HCT116 (cell line): ENCODE measurements at regions not wholly inside any gene's neighbourhood (a gene's known extent, or its start where the extent isn't known, plus 50 kb on each side); places are given as distances from the start of the nearest gene placed in this dataset.

Experiments used
- ATAC-seq: fragments of 200-7000 bp; cut with Tn5 transposase; 2 replicates; pipeline ENCODE4 v1.9.1; 2020; ENCODE audit warnings: mild to moderate bottlenecking, moderate library complexity
- BruUV-seq: library from RNA; stranded (reverse); fragments of 400-500 nt; replicated peaks from 2 replicates; lab custom pipeline; 2021; lab: Mats Ljungman, UMichigan
- CTCF ChIA-PET: fragments of 300-600 bp; sonication (Branson Sonifier 250); formaldehyde crosslinking; loops from one replicate; lab custom pipeline; 2021; ENCODE audit warnings: antibody characterized with exemption; lab: Charles Lee
- POLR2A ChIA-PET: fragments of 300-600, 350-600 bp; sonication (Branson Sonifier 250); formaldehyde crosslinking; loops from one replicate; lab custom pipeline; 2021; ENCODE audit warnings: antibody characterized with exemption; lab: Charles Lee
- RAD21 ChIA-PET, 2 experiments: fragments of 300-600 bp; sonication (Branson Sonifier 250); formaldehyde crosslinking; loops; one replicate each; lab custom pipeline; 2023; ENCODE audit warnings: low total read pairs in 2 of 2; ENCODE audit not compliant: uncharacterized antibody in 2 of 2, unreplicated experiment in 2 of 2, low non-redundant PET in 1 of 2; lab: Charles Lee
- DNase-seq: peaks from one replicate; pipeline ENCODE4 v3.0.0-alpha.2; 2010; ENCODE audit warnings: low read depth, low spot score
- H2AFZ ChIP-seq: fragments of 200-600 bp; shearing (Covaris generic), sonication (generic); 2 replicates; pipeline ENCODE4 v1.6.1; 2017; ENCODE audit warnings: low read depth, mixed run types, mixed read lengths, antibody characterized with exemption, low read length; ENCODE audit not compliant: poor library complexity, severe bottlenecking
- H3K27ac ChIP-seq: 2 replicates; pipeline ENCODE4 v1.5.1; 2012; ENCODE audit warnings: low read depth, low read length
- H3K27me3 ChIP-seq: fragments of 200-600 bp; sonication (generic); 2 replicates; pipeline ENCODE4 v1.6.1; 2016; ENCODE audit warnings: mixed run types, low read length, mixed read lengths; ENCODE audit not compliant: insufficient read depth
- H3K36me3 ChIP-seq, 2 experiments: fragments of 200-500 bp in 1 of 2; fragments of 200-600 bp in 1 of 2; sonication (Bioruptor generic) in 1 of 2; sonication (generic) in 1 of 2; 2 replicates each; pipeline versions ENCODE4 v1.5.1 to v1.6.1; 2014 to 2016; ENCODE audit warnings: low read length in 2 of 2, inconsistent platforms in 1 of 2, mixed read lengths in 1 of 2, mixed run types in 1 of 2; ENCODE audit not compliant: insufficient read depth in 2 of 2, control insufficient read depth in 1 of 2
- H3K4me1 ChIP-seq, 2 experiments: fragments of 200-600 bp in 1 of 2; sonication (generic) in 1 of 2; 2 replicates each; pipeline versions ENCODE4 v1.5.1 to v1.6.1; 2012 to 2017; ENCODE audit warnings: low read length in 2 of 2, inconsistent platforms in 1 of 2, mild to moderate bottlenecking in 1 of 2, mixed read lengths in 1 of 2, mixed run types in 1 of 2, moderate library complexity in 1 of 2; ENCODE audit not compliant: insufficient read depth in 2 of 2, control insufficient read depth in 1 of 2
- H3K4me2 ChIP-seq: fragments of 200-600 bp; sonication (generic); 2 replicates; pipeline ENCODE4 v1.6.1; 2017; ENCODE audit warnings: mixed run types, low read length, mixed read lengths
- H3K4me3 ChIP-seq, 2 experiments: fragments of 200-600 bp in 1 of 2; sonication (generic) in 1 of 2; replicated peaks in 1 of 2; 2 replicates each; pipeline ENCODE4 v1.5.1; 2011 to 2016; ENCODE audit warnings: low read length in 2 of 2, control low read depth in 1 of 2, low read depth in 1 of 2, mild to moderate bottlenecking in 1 of 2, mixed read lengths in 1 of 2, mixed run types in 1 of 2
- H3K79me2 ChIP-seq: fragments of 200-600 bp; sonication (generic); 2 replicates; pipeline ENCODE4 v1.6.1; 2017; ENCODE audit warnings: mild to moderate bottlenecking, mixed run types, low read length, moderate library complexity, mixed read lengths; ENCODE audit not compliant: insufficient read depth
- H3K9ac ChIP-seq: fragments of 200-600 bp; sonication (generic); 2 replicates; pipeline ENCODE4 v1.6.1; 2016; ENCODE audit warnings: low read length, mixed read lengths
- H3K9me2 ChIP-seq: fragments of 200-600 bp; sonication (generic), shearing (Covaris generic); 2 replicates; pipeline ENCODE4 v1.6.1; 2017; ENCODE audit warnings: mixed run types, mild to moderate bottlenecking, moderate library complexity; ENCODE audit not compliant: insufficient read depth
- H3K9me3 ChIP-seq, 2 experiments: fragments of 200-500 bp in 1 of 2; fragments of 200-600 bp in 1 of 2; sonication (Bioruptor generic) in 1 of 2; sonication (generic) in 1 of 2; 2 replicates each; pipeline ENCODE4 v1.6.1; 2014 to 2017; ENCODE audit warnings: low read length in 2 of 2, mixed read lengths in 2 of 2, inconsistent platforms in 1 of 2, low read depth in 1 of 2, mild to moderate bottlenecking in 1 of 2, mixed run types in 1 of 2, moderate library complexity in 1 of 2; ENCODE audit not compliant: control insufficient read depth in 1 of 2, insufficient read depth in 1 of 2
- H4K20me1 ChIP-seq: fragments of 200-600 bp; sonication (generic), shearing (Covaris generic); 2 replicates; pipeline ENCODE4 v1.6.1; 2017; ENCODE audit warnings: mixed run types, mild to moderate bottlenecking, moderate library complexity; ENCODE audit not compliant: insufficient read depth
- ATF3 ChIP-seq: IDR thresholded peaks from 2 replicates; pipeline ENCODE4 v1.6.1; 2012
- CTCF ChIP-seq, 3 experiments: fragments of 200-600 bp in 1 of 3; sonication (generic) in 1 of 3; IDR thresholded peaks in 2 of 3; conservative IDR thresholded peaks in 1 of 3; 2 replicates each; pipeline ENCODE4 v1.5.1; 2012 to 2017; ENCODE audit warnings: low read depth in 2 of 3, low read length in 2 of 3, antibody characterized with exemption in 1 of 3, borderline replicate concordance in 1 of 3, control low read depth in 1 of 3, mild to moderate bottlenecking in 1 of 3, mixed read lengths in 1 of 3, mixed run types in 1 of 3, moderate library complexity in 1 of 3; ENCODE audit not compliant: insufficient read depth in 1 of 3
- EGR1 ChIP-seq: IDR thresholded peaks from 2 replicates; pipeline ENCODE4 v1.6.1; 2012; ENCODE audit warnings: low read depth
- ELF1 ChIP-seq: IDR thresholded peaks from 2 replicates; pipeline ENCODE4 v1.6.1; 2012; ENCODE audit warnings: low read depth, borderline replicate concordance
- MAX ChIP-seq: IDR thresholded peaks from 2 replicates; pipeline ENCODE4 v1.6.1; 2012
- POLR2A ChIP-seq: IDR thresholded peaks from 2 replicates; pipeline ENCODE4 v1.7.0; 2011; ENCODE audit warnings: borderline replicate concordance; ENCODE audit not compliant: insufficient read depth, insufficient read length; ENCODE audit errors: extremely low read depth
- POLR2AphosphoS5 ChIP-seq: IDR thresholded peaks from 2 replicates; pipeline ENCODE4 v1.6.1; 2011; ENCODE audit warnings: mild to moderate bottlenecking, low read depth, low read length, moderate library complexity
- RAD21 ChIP-seq: IDR thresholded peaks from 2 replicates; pipeline ENCODE4 v1.6.1; 2012; ENCODE audit warnings: low read depth, mild to moderate bottlenecking
- SIN3A ChIP-seq: IDR thresholded peaks from 2 replicates; pipeline ENCODE4 v1.6.1; 2012; ENCODE audit warnings: low read depth
- TCF7L2 ChIP-seq: IDR thresholded peaks from 2 replicates; pipeline ENCODE4 v1.7.0; 2011; ENCODE audit warnings: borderline replicate concordance, inconsistent platforms; ENCODE audit not compliant: insufficient read depth, insufficient read length; ENCODE audit errors: extremely low read depth
- YY1 ChIP-seq: IDR thresholded peaks from 2 replicates; pipeline ENCODE4 v1.6.1; 2011; ENCODE audit warnings: low read length, low read depth, moderate library complexity, mild to moderate bottlenecking; ENCODE audit not compliant: insufficient replicate concordance; ENCODE audit errors: extremely low read depth
- ZBTB33 ChIP-seq: IDR thresholded peaks from 2 replicates; pipeline ENCODE4 v1.6.1; 2011; ENCODE audit warnings: mild to moderate bottlenecking, low read length, moderate library complexity; ENCODE audit not compliant: insufficient replicate concordance; ENCODE audit errors: extremely low read depth
- ZFX ChIP-seq: fragments of 450-650 bp; IDR thresholded peaks from 2 replicates; pipeline ENCODE4 v1.6.1; 2017
- ZNF274 ChIP-seq: fragments of 200-500 bp; sonication (Bioruptor generic); IDR thresholded peaks from 2 replicates; pipeline ENCODE4 v1.6.1; 2014; ENCODE audit warnings: mild to moderate bottlenecking, low read depth, low read length, inconsistent platforms
- intact Hi-C: fragments of 100-400 bp; cut with micrococcal nuclease; formaldehyde crosslinking; loops from 2 replicates; pipeline ENCODE4 v1.10.0; 2022

- DNase-seq (no peak), ATAC-seq (no peak)
- Histone ChIP-seq H3K79me2 (no peaks in the 10 kb centered on the region), H3K36me3 (no peaks in the 10 kb centered on the region), H3K4me2 (no peak overlapping the region), H3K27ac (no peak overlapping the region), H2AFZ (no peak overlapping the region), H3K9me3 (no peaks in the 10 kb centered on the region), H3K9me2 (no peaks in the 10 kb centered on the region), H3K9ac (no peak overlapping the region), H3K27me3 (no peaks in the 10 kb centered on the region), H3K4me1 (no peaks in the 10 kb centered on the region; a peak in 1 of 4 replicates), H4K20me1 (no peaks in the 10 kb centered on the region), H3K4me3 (no peak overlapping the region)
- intact Hi-C loops, result no loop called here
- ChIA-PET POLR2A (no interaction called here), CTCF (no interaction called here), RAD21 (no interaction called here)
- no peak for TF ChIP-seq ATF3
- no peak for TF ChIP-seq ZNF274
- TF ChIP-seq ZBTB33, result no peak
- TF ChIP-seq TCF7L2, result no peak
- no peak for TF ChIP-seq ZFX
- no peak for TF ChIP-seq RAD21
- TF ChIP-seq CTCF (IDR thresholded peaks at IDR 0.05 in 2 of 3, conservative IDR thresholded peaks at IDR 0.05 in 1 of 3; ENCODE audit: borderline replicate concordance in 1 of 3, insufficient read depth in 1 of 3, low read depth in 2 of 3, low read length in 2 of 3), result no peak
- no peak for TF ChIP-seq YY1
- TF ChIP-seq POLR2AphosphoS5, result no peak
- no peak for TF ChIP-seq POLR2A
- TF ChIP-seq MAX, result no peak
- no peak for TF ChIP-seq SIN3A
- TF ChIP-seq ELF1, result no peak
- TF ChIP-seq EGR1, result no peak
- no TSS peak for BruUV-seq
Observed at GRCh38 chr11:45057938-45058646, 88.3 kb upstream of the PRDM11 start.
